Stomach (tissue), 8 donors: ENCODE measurements at regions not wholly inside any gene's neighbourhood (a gene's known extent, or its start where the extent isn't known, plus 50 kb on each side); places are given as distances from the start of the nearest gene placed in this dataset.

Experiments used
- DNase-seq, 2 donors: peaks; one replicate each; pipeline versions ENCODE4 v3.0.0 to v3.0.0-alpha.2; 2013 to 2019
- H3K27ac ChIP-seq, 5 donors: fragments of 200-600 bp in 4 of 5; sonication (generic) in 4 of 5; one replicate each; pipeline ENCODE4 v1.5.1; 2013 to 2019; ENCODE audit warnings: mild to moderate bottlenecking in 1 of 5, moderate library complexity in 1 of 5
- H3K27me3 ChIP-seq, 3 donors: fragments of 200-600 bp; sonication (generic); one replicate each; pipeline ENCODE4 v1.5.1; 2017 to 2019; ENCODE audit warnings: mixed run types in 1 of 3
- H3K36me3 ChIP-seq, 4 donors: fragments of 200-600 bp; sonication (generic); 1 replicate in 3 of 4; 2 replicates in 1 of 4; pipeline ENCODE4 v1.5.1; 2016 to 2019
- H3K4me1 ChIP-seq, 4 donors: fragments of 200-600 bp; sonication (generic); one replicate each; pipeline ENCODE4 v1.5.1; 2016 to 2019
- H3K4me3 ChIP-seq, 4 donors: fragments of 200-600 bp; sonication (generic) in 3 of 4; one replicate each; pipeline ENCODE4 v1.5.1; 2016 to 2019; ENCODE audit warnings: mild to moderate bottlenecking in 1 of 4
- H3K9me3 ChIP-seq, 4 donors: fragments of 200-600 bp; sonication (generic); one replicate each; pipeline ENCODE4 v1.5.1; 2016 to 2019
- EP300 ChIP-seq: sonication (generic); formaldehyde crosslinking; IDR thresholded peaks from one replicate; pipeline ENCODE4 v1.6.1; 2017; ENCODE audit warnings: antibody characterized with exemption
- POLR2A ChIP-seq, 4 donors: fragments of 450-650 bp; IDR thresholded peaks; one replicate each; pipeline ENCODE4 v1.6.1; 2016; ENCODE audit warnings: antibody characterized with exemption in 4 of 4, control low read depth in 2 of 4, mild to moderate bottlenecking in 1 of 4, moderate library complexity in 1 of 4
- POLR2AphosphoS5 ChIP-seq, 3 donors: sonication (generic); formaldehyde crosslinking; IDR thresholded peaks; one replicate each; pipeline ENCODE4 v1.6.1; 2016; ENCODE audit warnings: antibody characterized with exemption in 3 of 3
- WGBS, 5 donors: extraction: QIAGEN DNeasy Blood & Tissue Kit in 3 of 5; methylation state at CpG; one replicate each; pipeline versions ENCODE4 v1.1.5 to v1.1.7; 2013 to 2018; 5-methylcytosine and 5-hydroxymethylcytosine counted together
- intact Hi-C: fragments of 100-400 bp; cut with DNase I; formaldehyde crosslinking; loops from one replicate; pipeline ENCODE4 v1.15.1; 2023; ENCODE audit warnings: low total_unique reads
- TF ChIP-seq, protein P1 (sequence below), 7 experiments: fragments of 450-650 bp in 4 of 7; fragments of 200-600 bp in 3 of 7; sonication (generic) in 3 of 7; IDR thresholded peaks; one replicate each; pipeline ENCODE4 v1.5.1; 2016 to 2019; ENCODE audit warnings: antibody characterized with exemption in 7 of 7, control low read depth in 2 of 7, mild to moderate bottlenecking in 1 of 7
- donor health status: healthy with polysubstance abuse.
- donor health status: Bipolar disorder and iron deficiency.
- donor health status: healthy.

DNA sequence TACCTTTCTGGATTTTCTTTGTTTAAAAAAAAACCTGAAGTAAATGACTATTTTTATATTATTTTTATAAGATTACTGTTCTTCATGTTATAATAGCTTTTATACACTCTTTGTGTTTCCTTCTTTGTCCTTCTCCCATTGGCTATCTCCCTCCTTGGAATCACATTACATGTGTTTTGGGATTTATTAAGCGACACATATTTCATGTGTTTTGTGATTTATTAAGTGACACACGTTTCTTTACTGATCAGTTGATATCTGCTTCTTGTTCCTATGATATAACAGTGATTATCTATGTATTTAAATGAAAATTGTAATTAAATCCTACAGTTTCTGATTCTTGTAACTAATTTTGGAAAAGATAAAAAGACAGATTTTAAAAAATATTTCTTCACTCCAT lies 817.3 kb upstream of the AGA start:
- Histone ChIP-seq H3K36me3 (no peaks in the 10 kb centered on the region), H3K27ac (no peak overlapping the region), H3K27me3 (no peaks in the 10 kb centered on the region), H3K9me3 (peaks cover 0 to 5% (median 1%) of the 10 kb centered on the region in 4 donors), H3K4me3 (no peak overlapping the region), H3K4me1 (no peaks in the 10 kb centered on the region)
- WGBS, 5 donors: 58 to 61% (median 60%) methylated on average over 2 of the region's 2 CpGs
- DNase-seq: no peak
- TF ChIP-seq, protein P1, sequence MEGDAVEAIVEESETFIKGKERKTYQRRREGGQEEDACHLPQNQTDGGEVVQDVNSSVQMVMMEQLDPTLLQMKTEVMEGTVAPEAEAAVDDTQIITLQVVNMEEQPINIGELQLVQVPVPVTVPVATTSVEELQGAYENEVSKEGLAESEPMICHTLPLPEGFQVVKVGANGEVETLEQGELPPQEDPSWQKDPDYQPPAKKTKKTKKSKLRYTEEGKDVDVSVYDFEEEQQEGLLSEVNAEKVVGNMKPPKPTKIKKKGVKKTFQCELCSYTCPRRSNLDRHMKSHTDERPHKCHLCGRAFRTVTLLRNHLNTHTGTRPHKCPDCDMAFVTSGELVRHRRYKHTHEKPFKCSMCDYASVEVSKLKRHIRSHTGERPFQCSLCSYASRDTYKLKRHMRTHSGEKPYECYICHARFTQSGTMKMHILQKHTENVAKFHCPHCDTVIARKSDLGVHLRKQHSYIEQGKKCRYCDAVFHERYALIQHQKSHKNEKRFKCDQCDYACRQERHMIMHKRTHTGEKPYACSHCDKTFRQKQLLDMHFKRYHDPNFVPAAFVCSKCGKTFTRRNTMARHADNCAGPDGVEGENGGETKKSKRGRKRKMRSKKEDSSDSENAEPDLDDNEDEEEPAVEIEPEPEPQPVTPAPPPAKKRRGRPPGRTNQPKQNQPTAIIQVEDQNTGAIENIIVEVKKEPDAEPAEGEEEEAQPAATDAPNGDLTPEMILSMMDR (IDR thresholded peaks at IDR 0.05): no peak
- TF ChIP-seq POLR2A (IDR thresholded peaks at IDR 0.05) (no peak), EP300 (no peak), POLR2AphosphoS5 (IDR thresholded peaks at IDR 0.05) (no peak)
- intact Hi-C loops: no loop called here

DNA sequence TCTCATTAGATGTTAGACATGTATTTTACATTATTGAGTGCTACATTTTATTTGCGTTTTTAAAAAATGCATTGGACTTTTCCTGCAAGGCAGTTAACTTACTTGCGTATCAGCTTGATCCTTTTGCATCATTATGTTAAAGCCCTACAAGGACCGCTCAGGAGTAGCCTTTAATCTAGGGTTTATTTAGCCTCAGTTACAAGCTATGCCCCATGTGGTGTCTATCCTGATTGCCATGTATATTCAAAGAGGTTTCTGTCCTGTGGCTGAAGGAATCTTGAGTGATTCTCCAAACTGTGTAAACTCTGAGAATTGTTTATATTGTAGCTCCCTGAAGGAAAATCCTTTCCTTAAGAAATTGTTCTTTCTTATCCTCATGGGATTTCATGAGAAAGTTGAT lies 821.8 kb upstream of the AGA start:
- peaks cover 0 to 5% (median 0%) of the 10 kb centered on the region in 4 donors for H3K9me3 ChIP-seq
- intact Hi-C loops: no loop called here
- H3K27me3 ChIP-seq: no peaks in the 10 kb centered on the region
- TF ChIP-seq, protein P1 (IDR thresholded peaks at IDR 0.05): no peak
- TF ChIP-seq POLR2AphosphoS5 (IDR thresholded peaks at IDR 0.05) (no peak), POLR2A (IDR thresholded peaks at IDR 0.05) (no peak), EP300 (no peak)
- H3K4me3 ChIP-seq: no peak overlapping the region
- H3K4me1 ChIP-seq: no peaks in the 10 kb centered on the region
- no peak overlapping the region for H3K27ac ChIP-seq
- WGBS, 5 donors: 69 to 78% (median 72%) methylated on average over 3 of the region's 3 CpGs
- H3K36me3 ChIP-seq: no peaks in the 10 kb centered on the region
- DNase-seq: no peak

DNA sequence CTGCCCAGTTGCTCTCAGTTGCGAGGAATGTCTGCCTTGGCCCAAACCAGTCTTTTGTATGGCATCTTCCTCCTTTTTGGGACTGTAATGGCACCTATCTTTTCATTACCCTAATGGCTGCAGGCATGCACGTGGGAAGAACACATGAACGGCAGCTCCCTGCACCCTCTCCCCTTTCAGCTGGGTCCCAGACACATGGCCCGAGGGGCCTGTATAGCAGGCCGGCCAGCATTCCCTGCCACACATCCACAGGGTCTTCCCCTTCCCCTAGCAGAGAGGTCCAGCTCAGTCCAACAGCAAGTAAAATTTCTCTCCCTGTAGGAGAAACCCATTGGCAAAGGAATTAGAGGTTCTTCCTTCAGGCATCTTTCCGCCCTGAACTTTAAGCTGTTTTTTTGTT lies 829.1 kb upstream of the AGA start:
- TF ChIP-seq, protein P1 (IDR thresholded peaks at IDR 0.05): no peak
- Histone ChIP-seq H3K4me1 (no peaks in the 10 kb centered on the region), H3K36me3 (no peaks in the 10 kb centered on the region), H3K9me3 (no peaks in the 10 kb centered on the region), H3K27me3 (no peaks in the 10 kb centered on the region), H3K27ac (no peak overlapping the region), H3K4me3 (no peak overlapping the region)
- intact Hi-C loops: no loop called here
- WGBS, 5 donors: 83 to 93% (median 88%) methylated on average over 6 of the region's 6 CpGs
- DNase-seq: no peak

DNA sequence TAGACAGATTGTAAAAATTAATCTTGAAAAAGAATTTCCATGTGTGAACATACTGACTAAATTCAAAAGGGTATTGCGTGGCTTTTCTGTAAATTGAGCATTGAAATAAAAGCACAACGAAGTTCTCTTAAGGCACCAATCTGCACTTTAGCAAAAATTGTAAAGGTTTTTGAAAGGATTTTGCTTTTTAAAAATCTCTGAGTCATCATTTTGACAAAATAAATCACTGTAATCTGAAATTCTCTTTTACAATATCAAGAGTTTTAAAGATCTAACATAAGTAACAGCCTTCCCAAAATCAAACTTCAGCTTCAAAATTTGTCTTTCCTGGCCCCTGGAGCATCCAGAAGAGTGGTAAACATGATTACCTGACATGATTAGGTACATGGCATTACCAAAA lies 830.9 kb upstream of the AGA start:
- 75 to 87% (median 80%) methylated on average over 2 of the region's 2 CpGs for WGBS, 5 donors
- Histone ChIP-seq H3K27me3 (no peaks in the 10 kb centered on the region), H3K36me3 (no peaks in the 10 kb centered on the region), H3K27ac (no peak overlapping the region), H3K4me1 (no peaks in the 10 kb centered on the region), H3K9me3 (no peaks in the 10 kb centered on the region), H3K4me3 (no peak overlapping the region)
- no peak for DNase-seq
- intact Hi-C loops: no loop called here
- TF ChIP-seq, protein P1 (IDR thresholded peaks at IDR 0.05): no peak
- TF ChIP-seq POLR2A (IDR thresholded peaks at IDR 0.05) (no peak), POLR2AphosphoS5 (IDR thresholded peaks at IDR 0.05) (no peak), EP300 (no peak)
